Muscle of leg (tissue), 3 donors: ENCODE measurements at regions not wholly inside any gene's neighbourhood (a gene's known extent, or its start where the extent isn't known, plus 50 kb on each side); places are given as distances from the start of the nearest gene placed in this dataset.

Experiments used
- DNase-seq: peaks from one replicate; pipeline ENCODE4 v3.0.0; 2013
- H3K27ac ChIP-seq: one replicate; pipeline ENCODE4 v1.5.1; 2013; ENCODE audit warnings: mild to moderate bottlenecking, low read length, control low read depth
- H3K27me3 ChIP-seq: one replicate; pipeline ENCODE4 v1.6.1; 2013; ENCODE audit warnings: low read length; ENCODE audit not compliant: control insufficient read depth, insufficient read depth
- H3K36me3 ChIP-seq: one replicate; pipeline ENCODE4 v1.6.1; 2013; ENCODE audit warnings: low read length; ENCODE audit not compliant: control insufficient read depth, insufficient read depth
- H3K4me1 ChIP-seq: one replicate; pipeline ENCODE4 v1.6.1; 2013; ENCODE audit warnings: low read length; ENCODE audit not compliant: control insufficient read depth, insufficient read depth
- H3K4me3 ChIP-seq: one replicate; pipeline ENCODE4 v1.5.1; 2013; ENCODE audit warnings: low read length, control low read depth
- H3K9me3 ChIP-seq: replicated peaks from 2 replicates; pipeline ENCODE4 v1.6.1; 2013; ENCODE audit warnings: low read depth, low read length; ENCODE audit not compliant: control insufficient read depth
- WGBS: methylation state at CpG from one replicate; pipeline ENCODE4 v1.1.5; 2013; ENCODE audit warnings: missing lambda C conversion rate; ENCODE audit not compliant: insufficient coverage; 5-methylcytosine and 5-hydroxymethylcytosine counted together

DNA sequence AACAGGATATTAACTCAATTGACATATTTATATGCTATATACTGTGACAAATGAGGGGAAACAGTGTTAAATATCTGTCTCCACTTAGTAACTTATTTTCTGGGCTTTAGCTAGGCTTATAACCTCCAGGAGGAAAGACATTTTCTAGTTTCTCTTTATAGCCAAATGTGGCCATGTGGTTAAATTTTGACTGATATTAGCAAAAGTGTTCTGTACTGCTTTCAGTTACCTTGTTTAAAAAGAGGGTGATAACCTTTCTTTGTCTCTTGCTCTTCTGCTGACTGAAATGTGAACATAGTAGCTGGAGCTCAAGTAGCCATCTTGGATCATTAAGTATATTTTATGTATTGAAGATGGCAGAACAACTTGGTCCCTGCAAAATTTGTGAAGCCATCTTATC, 253.7 kb downstream of the PDHA2 start:
- no peaks in the 10 kb centered on the region for H3K9me3 ChIP-seq
- DNase-seq = no peak
- H3K27ac ChIP-seq = no peak overlapping the region
- no peaks in the 10 kb centered on the region for H3K27me3 ChIP-seq
- H3K4me3 ChIP-seq = no peak overlapping the region
- H3K4me1 ChIP-seq = no peaks in the 10 kb centered on the region
- H3K36me3 ChIP-seq = no peaks in the 10 kb centered on the region

DNA sequence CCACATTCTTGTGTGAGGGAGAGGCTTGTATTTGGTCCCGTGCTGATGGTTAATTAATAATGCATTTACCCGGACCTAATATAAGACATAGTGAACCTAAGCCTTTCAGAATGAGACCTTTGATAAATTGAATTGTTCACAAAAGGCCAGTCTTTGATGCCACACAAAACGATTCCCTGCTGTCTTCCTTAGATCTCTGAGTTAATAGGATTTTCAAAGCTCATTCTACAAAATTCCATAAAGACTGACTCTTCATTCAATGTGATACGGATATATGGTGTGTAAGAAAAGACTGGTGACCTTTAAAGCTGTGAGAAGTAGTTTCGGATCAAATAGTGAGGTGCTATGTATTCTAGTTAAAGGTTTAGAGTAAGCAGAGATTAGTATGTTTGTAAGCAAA, 254.3 kb downstream of the PDHA2 start:
- H3K36me3 ChIP-seq = no peaks in the 10 kb centered on the region
- no peaks in the 10 kb centered on the region for H3K4me1 ChIP-seq
- H3K27ac ChIP-seq = no peak overlapping the region
- no peaks in the 10 kb centered on the region for H3K9me3 ChIP-seq
- no peak for DNase-seq
- no CpG with 5 or more reads among the region's 5 CpGs for WGBS
- H3K4me3 ChIP-seq = no peak overlapping the region
- H3K27me3 ChIP-seq = no peaks in the 10 kb centered on the region

DNA sequence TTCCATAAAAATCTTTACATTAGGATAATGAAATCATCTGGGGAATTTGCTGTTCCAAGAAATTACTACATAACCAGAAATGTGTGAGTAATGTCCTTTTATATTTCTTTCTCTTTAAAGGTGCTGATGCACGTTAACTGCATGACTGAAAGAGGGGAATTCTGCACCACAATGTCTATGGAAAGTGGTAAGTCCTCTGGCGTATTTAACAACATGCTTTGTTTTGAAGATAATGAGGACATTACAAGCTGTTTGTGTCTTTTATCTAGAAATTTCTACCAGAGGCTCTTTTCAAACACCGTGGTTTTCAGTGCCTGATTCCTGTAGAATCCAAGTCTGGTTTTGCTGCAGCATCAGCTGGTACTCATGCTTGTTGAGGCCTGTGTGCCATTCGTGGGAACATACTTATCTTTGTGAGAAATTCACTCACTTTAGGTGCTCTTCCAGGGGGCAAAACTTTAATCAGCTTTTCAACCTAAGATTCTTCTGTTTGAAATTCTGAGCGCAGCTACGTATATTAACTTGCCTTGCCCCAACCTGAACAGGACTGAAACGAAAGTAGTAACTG, 257.2 kb downstream of the PDHA2 start:
- no peaks in the 10 kb centered on the region for H3K27me3 ChIP-seq
- no peaks in the 10 kb centered on the region for H3K4me1 ChIP-seq
- no peak for DNase-seq
- 61% methylated on average over 2 of the region's 7 CpGs for WGBS
- H3K27ac ChIP-seq = no peak overlapping the region
- H3K9me3 ChIP-seq = no peaks in the 10 kb centered on the region
- H3K36me3 ChIP-seq = no peaks in the 10 kb centered on the region
- H3K4me3 ChIP-seq = no peak overlapping the region

DNA sequence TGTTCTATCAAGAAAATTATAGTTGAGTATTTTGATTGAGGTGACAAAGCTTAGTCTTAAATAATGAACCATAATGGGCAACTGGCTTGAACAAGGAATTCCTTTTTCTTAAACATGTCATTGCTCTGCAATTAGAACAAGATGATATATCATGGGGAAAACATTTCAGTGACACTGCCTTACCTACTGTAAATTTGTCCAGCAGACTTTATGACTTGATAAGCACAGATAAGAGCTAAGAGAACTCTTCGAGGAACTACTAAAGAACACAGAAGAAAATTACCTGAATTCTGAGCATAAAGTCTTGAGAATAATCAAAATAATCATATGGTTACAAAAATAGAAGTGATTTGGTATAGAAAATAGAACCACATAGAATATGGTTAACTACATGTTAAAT, 257.8 kb downstream of the PDHA2 start:
- no peak overlapping the region for H3K27ac ChIP-seq
- no CpG with 5 or more reads among the region's 1 CpG for WGBS
- DNase-seq = no peak
- no peaks in the 10 kb centered on the region for H3K27me3 ChIP-seq
- H3K4me3 ChIP-seq = no peak overlapping the region
- no peaks in the 10 kb centered on the region for H3K9me3 ChIP-seq
- no peaks in the 10 kb centered on the region for H3K36me3 ChIP-seq
- no peaks in the 10 kb centered on the region for H3K4me1 ChIP-seq

DNA sequence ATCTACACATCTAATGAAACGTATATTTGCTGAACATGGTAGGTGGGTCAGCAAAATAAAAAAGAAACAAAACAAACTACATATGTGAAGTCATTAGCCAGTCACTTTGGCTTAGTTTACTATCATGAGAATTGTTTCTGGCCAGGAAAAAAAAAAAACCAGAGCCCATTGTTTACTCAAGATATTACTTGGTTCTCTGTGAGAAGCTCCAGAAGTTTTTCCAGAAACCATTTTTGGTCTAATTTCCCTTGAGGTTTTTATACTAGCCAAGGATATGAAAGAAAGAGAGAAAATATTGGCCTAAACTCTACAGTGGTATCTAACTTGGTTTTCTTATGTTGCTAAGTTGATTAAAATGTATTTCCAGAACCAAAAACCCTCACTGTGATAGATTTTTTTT, 259.1 kb downstream of the PDHA2 start:
- no CpG with 5 or more reads among the region's 1 CpG for WGBS
- Histone ChIP-seq H3K36me3 (no peaks in the 10 kb centered on the region), H3K4me1 (no peaks in the 10 kb centered on the region), H3K27ac (no peak overlapping the region), H3K4me3 (no peak overlapping the region), H3K9me3 (no peaks in the 10 kb centered on the region), H3K27me3 (no peaks in the 10 kb centered on the region)
- peak; percentile 5 for DNase-seq

DNA sequence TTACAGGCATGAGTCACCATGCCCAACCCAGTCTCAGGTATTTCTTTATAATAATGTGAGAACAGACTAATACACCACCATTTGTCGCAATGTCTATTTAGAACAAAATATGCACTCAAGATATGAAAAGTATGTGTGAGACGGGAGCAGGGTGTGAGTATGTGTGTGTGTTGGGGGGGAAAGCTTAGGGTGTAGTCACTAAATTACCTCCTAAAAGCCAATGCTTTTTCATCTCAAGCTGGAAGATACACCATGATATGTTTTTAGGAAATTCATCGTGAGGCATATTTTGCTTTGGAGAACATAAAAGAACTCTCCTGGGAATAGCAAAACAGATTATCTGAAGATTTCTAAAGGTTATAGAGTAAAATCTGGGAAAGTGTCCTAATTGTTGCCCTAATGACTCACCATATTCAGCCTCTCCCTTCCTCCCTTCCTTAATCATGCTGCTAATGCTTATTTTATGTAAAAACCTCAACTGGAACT, 262.7 kb downstream of the PDHA2 start:
- Histone ChIP-seq H3K9me3 (no peaks in the 10 kb centered on the region), H3K4me3 (no peak overlapping the region), H3K4me1 (no peaks in the 10 kb centered on the region), H3K36me3 (no peaks in the 10 kb centered on the region), H3K27me3 (no peaks in the 10 kb centered on the region), H3K27ac (no peak overlapping the region)
- DNase-seq = no peak
- no CpG with 5 or more reads among the region's 3 CpGs for WGBS

DNA sequence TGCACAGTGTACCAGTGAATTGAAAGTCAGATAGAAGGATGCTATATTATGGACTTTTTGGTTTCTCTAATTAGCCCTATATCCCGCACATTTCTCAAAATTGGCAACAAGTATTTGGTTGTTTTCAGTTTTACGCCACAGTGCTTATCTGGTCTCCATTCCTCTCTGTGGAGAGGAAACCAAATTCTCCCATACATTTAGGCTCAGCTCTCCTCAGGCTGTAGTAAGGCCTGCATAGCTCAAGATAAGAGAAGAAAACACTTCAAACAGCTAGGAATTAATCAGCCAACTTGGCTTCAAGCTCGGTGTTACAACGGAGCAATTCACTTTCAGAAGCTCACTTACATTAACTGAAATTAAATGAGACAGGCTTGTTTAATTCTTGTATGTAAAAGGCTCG, 263.2 kb downstream of the PDHA2 start:
- no peaks in the 10 kb centered on the region for H3K4me1 ChIP-seq
- no peaks in the 10 kb centered on the region for H3K36me3 ChIP-seq
- WGBS = no CpG with 5 or more reads among the region's 5 CpGs
- no peak for DNase-seq
- H3K4me3 ChIP-seq = no peak overlapping the region
- H3K27me3 ChIP-seq = no peaks in the 10 kb centered on the region
- no peaks in the 10 kb centered on the region for H3K9me3 ChIP-seq
- H3K27ac ChIP-seq = no peak overlapping the region

DNA sequence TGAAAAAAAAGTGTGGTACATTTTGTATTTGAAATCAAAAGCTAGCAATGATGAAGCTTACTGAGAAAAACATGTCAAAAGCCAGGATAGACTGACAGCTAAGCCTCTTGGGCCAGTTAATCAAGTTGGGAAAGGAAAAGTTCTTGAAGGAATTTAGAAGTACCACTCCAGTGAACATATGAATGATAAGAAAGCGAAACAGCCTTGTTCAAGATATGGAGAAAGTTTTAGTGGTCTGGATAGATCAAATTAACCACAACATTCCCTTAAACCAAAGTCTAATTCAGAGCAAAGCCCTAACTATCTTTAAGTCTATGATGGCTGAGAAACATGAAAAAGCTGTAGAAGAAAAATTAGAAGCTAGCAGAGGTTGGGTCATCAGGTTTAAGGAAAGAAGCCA, 268.3 kb downstream of the PDHA2 start:
- Histone ChIP-seq H3K27ac (no peak overlapping the region), H3K4me1 (no peaks in the 10 kb centered on the region), H3K9me3 (no peaks in the 10 kb centered on the region), H3K4me3 (no peak overlapping the region), H3K27me3 (no peaks in the 10 kb centered on the region), H3K36me3 (no peaks in the 10 kb centered on the region)
- DNase-seq = no peak
- WGBS = no CpG with 5 or more reads among the region's 1 CpG

DNA sequence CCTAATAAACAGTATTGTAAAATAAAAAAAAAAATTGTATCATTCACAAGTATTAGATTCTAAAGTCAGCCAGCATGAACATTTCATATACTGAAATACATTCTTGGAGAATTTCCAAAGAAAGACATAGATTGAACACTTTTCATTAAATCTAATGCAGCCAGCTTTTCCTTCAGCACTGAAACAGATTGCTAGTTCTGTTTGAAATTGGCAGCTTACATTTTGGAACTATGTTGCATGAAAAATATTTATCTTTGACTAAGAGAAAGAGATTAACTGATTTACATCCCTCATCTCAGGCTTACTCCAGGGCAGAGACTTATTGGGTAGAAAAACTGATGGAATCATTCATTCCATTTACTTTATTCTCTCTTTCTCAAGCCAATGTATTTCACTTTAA, 272.7 kb downstream of the PDHA2 start:
- H3K4me1 ChIP-seq = no peaks in the 10 kb centered on the region
- peak; percentile 20 for DNase-seq
- no peaks in the 10 kb centered on the region for H3K9me3 ChIP-seq
- no peaks in the 10 kb centered on the region for H3K36me3 ChIP-seq
- no peaks in the 10 kb centered on the region for H3K27me3 ChIP-seq
- H3K4me3 ChIP-seq = no peak overlapping the region
- H3K27ac ChIP-seq = no peak overlapping the region

DNA sequence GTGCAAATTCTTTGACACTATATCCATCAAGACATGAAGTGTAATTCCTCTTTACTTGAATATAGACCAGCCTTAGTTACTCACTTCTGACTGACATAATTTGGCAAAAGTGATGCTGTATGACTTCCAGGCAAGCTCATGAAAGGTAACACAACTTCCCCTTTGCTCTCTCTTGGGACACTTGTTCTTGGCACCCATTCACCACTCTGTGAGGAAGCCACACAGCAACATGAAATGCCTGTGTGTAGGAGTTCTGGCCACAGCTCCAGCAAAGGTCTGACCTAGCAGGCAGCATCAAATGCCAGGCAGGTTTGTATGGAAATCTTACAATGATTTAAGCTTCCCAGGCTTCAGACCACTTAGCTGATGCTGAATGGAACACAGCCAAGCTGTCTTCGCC, 280.3 kb downstream of the PDHA2 start:
- Histone ChIP-seq H3K27ac (no peak overlapping the region), H3K9me3 (no peaks in the 10 kb centered on the region), H3K4me1 (no peaks in the 10 kb centered on the region), H3K36me3 (no peaks in the 10 kb centered on the region), H3K27me3 (no peaks in the 10 kb centered on the region), H3K4me3 (no peak overlapping the region)
- WGBS = no CpG with 5 or more reads among the region's 1 CpG
- DNase-seq = no peak

DNA sequence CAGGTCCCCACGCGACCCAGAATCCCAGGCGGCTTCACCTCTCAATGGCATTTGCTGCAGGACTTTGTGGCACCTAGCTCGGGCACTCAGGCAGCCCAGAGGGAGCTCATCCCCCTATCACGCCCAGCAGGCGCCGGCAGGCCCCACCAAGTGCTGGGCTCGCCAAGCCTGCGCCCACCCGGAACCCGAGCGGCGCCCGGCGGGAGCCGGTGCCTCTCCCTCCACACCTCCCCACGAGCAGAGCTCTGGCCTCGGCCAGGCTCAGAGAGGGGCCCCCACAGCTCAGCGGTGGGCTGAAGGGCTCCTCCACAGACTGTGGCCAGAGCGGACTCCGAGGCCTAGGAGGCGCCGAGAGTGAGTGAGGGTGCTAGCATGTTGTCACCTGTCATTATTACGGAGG, 286.3 kb downstream of the PDHA2 start:
- no peaks in the 10 kb centered on the region for H3K9me3 ChIP-seq

More for the DNA sequence above, 286.3 kb downstream of the PDHA2 start:
- DNase-seq = no peak
- no peak overlapping the region for H3K27ac ChIP-seq
- no peak overlapping the region for H3K4me3 ChIP-seq
- no peaks in the 10 kb centered on the region for H3K4me1 ChIP-seq
- 95% methylated on average over 22 of the region's 24 CpGs for WGBS
- no peaks in the 10 kb centered on the region for H3K27me3 ChIP-seq
- H3K36me3 ChIP-seq = no peaks in the 10 kb centered on the region
